Activated T-cell treated with anti-CD3 and anti-CD28 coated beads for 48 hours (primary cell): ENCODE measurements at regions not wholly inside any gene's neighbourhood (a gene's known extent, or its start where the extent isn't known, plus 50 kb on each side); places are given as distances from the start of the nearest gene placed in this dataset.
"Not testable (repeated sequence)": the region's sequence is repeated elsewhere in the genome, so short reads cannot be mapped to it uniquely, and the experiment has no call there.

Source experiments
- DNase-seq: peaks from one replicate; pipeline ENCODE4 v3.0.0-alpha.2; 2020; ENCODE audit warnings: low read depth

- DNase-seq = not testable (repeated sequence)
These were observed 286.2 kb upstream of the C1QTNF3 start for GRCh38 chr5:34329201-34329600.

GRCh38 chr5:34329611-34330108 lies 286.6 kb upstream of the C1QTNF3 start:
- DNase-seq = not testable (repeated sequence)

DNA sequence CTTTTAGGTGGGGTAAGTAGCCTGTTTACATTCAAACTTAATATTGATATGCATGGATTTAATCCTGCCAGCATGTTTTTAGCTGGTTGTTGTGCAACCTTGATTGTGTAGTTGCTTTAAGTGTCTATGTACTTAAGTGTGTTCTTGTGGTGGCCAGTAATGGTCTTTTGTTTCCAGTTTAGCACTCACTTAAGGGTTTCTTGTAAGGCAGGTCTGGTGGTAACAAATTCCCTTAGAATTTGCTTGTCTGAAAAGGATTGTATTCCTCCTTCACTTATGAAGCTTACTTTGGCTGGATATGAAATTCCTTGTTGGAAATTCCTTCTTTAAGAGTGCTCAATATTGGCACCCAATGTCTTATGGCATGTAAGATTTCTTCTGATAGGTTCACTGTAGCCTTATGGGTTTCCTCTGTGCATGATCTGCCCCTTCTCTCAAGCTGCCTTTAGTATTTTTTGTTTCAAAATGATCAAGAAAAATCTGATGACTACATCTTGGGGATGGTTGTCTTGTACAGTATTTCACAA lies 289.0 kb upstream of the C1QTNF3 start:
- not testable (repeated sequence) for DNase-seq

DNA sequence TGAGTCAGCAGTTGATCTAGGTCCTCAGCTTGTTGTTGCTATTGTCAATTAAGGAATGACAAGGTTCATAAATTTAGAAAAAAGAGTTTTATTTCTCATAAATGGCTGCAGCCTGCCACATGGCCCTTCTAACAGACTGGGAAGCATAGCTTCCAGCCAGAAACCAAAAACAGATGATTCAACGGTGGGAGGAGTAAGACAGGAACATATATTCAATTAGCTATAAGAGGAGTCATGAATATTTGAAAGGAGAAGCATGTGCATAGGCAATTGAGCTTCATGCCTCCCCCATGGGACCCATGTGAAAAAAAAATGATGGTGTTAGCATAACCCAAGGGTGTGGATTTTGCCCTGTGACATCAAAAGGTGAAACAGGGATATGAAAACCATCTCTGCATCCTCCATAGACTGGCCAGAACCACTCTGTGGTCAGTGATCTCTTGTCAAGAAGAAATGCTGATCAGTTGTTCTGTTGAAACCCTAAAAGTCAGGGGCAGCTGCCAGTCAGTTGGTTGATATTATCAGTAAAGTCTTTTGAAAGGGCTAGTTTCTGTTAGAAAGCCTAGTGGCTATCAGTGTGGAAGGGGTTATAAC lies 296.5 kb upstream of the C1QTNF3 start:
- not testable (repeated sequence) for DNase-seq

DNA sequence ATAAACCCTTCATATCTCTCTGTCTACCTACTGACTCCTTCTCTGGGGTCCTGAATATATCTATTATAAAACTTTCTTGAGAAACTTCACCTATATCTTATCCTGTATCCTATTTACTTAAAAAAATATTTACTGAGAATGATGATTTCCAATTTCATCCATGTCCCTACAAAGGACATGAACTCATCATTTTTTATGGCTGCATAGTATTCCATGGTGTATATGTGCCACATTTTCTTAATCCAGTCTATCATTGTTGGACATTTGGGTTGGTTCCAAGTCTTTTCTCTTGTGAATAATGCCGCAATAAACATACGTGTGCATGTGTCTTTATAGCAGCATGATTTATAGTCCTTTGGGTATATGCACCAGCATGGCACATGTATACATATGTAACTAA lies 301.7 kb upstream of the RAI14 start:
- not testable (repeated sequence) for DNase-seq

GRCh38 chr5:34371417-34371816 lies 284.7 kb upstream of the RAI14 start:
- not testable (repeated sequence) for DNase-seq

- not testable (repeated sequence) for DNase-seq
These were observed 284.3 kb upstream of the RAI14 start for GRCh38 chr5:34371817-34372216.

DNA sequence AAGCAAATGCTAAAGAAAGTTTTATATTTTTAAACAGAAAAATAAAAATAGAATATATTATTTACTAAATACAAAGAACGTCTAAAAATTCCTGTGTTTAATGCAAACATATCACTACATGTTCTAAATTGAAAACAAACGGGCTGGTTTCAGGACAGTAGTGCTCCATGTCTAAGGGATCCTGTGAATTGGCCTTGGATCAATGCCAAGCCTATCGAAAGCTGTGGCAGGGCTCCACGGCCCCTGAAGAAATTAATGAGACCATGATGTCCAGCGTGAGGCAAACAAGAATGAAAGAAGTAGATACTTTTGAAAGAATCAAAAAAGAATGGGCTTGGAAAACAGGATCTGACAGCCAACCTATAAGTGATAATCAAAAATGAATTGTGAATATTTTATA lies 283.4 kb upstream of the RAI14 start:
- DNase-seq = not testable (repeated sequence)

DNA sequence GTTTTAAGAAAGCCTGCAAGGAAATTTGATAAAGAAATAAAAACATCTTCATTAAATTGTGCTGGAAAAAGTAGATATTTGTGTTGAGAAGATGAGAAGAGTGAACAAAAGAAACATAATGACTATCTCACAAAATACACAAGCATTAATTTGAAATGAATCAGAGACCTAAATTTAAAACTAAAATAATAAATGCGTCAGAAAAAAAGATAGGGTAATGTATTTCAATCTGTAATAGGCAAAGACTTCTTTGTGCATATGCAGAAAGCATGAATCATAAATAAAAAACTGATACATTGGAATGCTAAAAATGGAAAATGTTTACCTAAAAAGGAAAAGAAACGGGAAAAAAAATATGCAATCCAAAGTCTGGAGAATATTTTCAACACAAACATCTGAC lies 278.5 kb upstream of the RAI14 start:
- DNase-seq = not testable (repeated sequence)

DNA sequence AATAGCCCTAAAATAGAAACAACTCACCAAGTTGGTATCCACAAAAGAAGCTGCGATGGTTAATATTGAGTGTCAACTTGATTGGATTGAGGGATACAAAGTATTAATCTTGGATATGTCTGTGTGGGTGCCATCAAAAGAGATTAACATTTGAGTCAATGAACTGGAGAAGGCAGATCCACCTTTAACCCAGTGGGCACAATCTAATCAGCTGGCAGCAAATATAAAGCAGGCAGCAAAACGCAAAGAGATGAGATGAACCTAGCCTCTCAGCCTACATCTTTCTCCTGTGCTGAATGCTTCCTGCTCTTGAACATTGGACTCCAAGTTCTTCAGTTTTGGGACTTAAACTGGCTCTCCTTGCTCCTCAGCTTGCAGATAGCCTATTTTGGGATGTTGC lies 277.6 kb upstream of the RAI14 start:
- DNase-seq = not testable (repeated sequence)

- not testable (repeated sequence) for DNase-seq
These were observed 267.4 kb upstream of the RAI14 start for GRCh38 chr5:34388754-34389153.

GRCh38 chr5:34409373-34409772 lies 246.8 kb upstream of the RAI14 start:
- DNase-seq = no peak

- DNase-seq = no peak
These were observed 245.6 kb upstream of the RAI14 start for GRCh38 chr5:34410411-34411139.

DNA sequence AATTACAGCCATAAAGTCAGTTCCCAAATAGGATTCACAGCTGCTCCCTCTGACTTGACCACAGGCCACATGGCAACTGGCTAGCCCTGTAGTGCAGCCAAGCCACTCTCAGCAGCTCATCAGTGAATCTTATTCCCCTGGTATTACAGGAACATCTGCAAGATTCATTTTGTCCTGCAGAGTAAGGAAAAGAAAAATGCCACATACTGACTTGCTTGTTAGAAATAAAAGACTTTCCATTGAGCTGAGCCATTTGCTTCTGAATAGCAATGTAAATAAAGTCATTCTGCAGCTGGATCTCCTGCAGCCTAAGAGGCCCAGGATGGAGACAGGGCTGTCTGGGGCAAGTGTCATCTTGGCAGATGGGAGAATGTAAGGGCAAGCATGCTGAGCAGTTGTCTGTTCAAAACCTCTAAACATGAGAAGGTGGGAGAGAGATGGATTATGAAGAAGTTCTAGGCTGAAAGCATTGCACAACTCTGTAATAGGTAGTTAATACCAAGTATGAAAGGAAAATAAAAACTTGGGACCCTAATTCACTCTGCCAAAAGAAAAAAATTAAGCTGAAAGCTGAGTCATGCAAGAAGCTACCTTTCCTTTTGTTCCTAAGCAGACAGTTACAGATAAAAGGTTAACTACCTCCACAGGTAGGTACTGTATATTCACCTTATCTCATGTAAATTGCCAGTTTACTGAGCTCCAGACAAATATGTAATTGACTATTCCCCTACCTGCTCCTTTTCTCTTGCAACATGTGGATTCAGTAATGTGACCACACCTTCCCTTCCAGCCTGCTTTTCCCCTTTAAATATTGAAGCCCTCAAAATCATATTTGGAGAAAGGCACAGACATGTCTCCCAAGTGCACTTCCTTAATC lies 244.4 kb upstream of the RAI14 start:
- DNase-seq = no peak

DNA sequence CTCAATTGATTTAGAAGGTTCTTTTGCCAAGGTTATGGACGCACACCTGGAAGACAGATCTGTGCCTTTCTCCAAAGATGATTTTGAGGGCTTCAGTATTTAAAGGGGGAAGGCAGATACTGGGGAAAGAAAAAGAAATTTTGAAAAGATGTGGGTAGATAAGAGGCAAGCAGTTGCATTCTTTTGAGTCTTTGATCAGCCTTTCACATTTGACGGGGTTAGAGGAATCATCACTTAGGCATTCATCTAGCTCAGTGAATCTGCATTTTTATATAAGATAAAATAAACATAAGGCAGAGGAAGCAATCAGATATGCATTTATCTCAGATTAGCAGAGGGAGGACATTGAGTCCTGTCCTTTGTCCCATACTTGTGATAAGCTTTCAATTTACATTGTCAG lies 243.4 kb upstream of the RAI14 start:
- no peak for DNase-seq

DNA sequence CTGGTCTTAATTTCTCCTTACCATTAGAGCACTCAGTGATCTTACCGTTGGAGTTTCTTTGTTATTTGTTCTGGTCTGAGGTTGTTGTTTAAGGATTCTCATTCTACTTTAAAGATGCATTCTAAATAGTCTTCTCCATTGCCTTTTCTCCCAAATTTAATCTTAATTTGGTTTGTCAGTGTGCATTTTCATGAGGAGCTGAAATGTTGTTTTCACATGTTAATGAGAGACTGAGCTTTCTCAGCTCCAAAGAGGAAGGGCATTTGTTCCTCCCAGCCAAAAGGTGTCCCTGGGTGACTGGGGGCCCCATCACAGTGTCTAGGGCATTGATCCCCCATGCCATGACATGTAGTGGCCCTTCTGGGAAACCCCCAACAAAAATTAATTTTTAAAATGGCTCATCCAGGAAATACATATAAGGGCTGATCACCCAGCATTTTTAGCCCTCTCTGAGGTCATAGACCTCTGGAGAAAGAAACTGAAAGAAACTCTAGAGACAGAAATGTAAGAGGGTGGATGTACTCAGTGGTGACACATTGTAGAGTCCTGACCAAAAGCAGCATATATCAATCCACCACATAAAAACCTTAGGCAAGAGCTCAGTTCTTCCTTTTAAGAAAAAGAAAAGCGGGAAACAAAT lies 240.4 kb upstream of the RAI14 start:
- DNase-seq = no peak

DNA sequence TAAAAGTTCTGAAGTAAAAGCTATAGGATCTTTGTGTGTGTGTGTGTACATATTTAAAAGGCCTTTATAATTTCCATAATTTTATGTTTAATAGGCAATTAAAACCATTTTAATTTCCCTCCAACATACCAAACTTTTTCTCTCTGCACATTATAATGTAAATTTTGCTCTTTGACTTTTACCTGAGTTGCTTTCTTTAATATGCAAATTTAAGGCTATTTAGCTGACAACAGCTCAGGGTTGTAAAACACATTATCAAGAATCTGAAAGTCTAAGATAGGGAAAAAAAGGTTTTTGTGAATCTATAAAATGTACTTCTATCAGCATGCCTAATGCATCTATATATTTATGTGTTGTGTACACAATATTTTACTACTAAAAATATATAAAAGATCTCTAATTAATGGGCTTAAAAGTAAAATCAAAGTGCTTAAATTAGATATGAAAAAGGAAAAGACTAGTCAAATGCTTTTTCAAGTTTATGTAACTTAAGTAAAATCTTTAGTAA lies 239.6 kb upstream of the RAI14 start:
- DNase-seq = no peak

DNA sequence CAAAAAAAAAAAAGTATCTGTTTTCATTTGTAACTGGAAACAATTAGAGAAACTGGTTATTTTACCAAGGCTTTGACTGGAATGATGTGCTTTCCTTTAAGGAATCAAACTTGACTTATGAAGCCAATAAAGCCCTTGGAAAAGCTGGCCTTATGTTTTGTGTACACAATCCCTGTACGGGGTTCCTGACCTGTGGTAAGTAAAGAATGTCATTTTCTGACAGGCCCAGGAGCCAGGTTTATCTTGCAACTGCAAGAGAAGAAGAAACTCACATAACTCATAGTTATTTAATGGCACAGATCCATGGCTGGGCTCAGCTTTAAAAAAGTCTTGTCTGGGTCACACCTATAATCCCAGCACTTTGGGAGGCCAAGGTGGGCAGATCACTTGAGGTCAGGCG lies 235.9 kb upstream of the RAI14 start:
- not testable (repeated sequence) for DNase-seq

DNA sequence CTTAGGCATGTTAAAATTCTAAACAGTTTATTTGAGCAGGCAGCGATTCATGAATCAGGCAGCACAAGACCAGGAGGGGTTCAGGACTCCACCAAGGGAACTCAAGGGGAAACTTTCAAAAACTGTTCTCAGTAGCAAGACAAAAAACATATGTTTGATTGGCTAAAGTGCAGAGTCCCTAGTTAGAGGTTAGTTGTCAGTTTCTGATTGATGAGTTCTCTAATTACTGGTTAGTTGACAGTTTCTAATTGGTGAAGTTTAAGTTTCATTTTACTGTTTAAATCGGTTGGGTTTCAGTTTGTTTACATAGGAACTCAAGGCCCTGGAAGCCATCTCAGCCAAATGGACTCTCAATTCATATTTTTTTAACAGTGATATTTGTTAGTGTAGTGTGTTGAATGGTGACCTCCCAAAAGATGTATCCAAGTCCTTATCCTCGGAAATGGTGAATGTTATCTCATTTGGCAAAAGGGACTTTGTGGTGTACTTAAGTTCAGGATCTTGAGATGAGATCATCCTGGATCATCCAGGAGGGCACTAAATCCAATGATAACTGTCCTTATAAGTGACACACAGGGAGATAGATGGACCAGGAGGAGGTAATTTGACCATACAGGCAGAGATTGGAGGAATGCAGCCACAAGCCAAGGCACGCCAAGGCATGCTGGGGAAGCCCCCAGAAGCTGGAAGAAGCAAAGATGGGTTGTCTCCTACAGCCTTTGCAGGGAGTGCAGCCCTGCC lies 219.2 kb upstream of the RAI14 start:
- DNase-seq = no peak

DNA sequence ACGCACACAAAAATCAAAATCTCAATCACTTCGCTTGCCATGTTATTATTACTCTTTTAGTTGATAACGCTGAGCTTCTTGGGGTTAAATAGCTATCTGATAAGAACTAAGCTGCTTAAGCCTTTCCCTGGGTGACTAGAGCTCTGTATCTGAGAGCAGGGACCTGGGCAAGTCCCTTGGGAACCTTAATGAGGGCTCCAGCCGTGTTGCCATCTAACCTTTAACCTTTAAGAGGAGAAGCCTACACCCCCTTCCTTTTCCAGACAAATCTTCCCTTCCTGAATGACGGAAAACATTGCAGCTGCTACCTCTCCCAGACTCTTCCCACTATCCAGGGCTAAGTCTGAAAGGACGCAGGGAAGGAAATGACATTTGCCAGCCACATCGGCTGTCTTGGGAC lies 216.5 kb upstream of the RAI14 start:
- DNase-seq = no peak

DNA sequence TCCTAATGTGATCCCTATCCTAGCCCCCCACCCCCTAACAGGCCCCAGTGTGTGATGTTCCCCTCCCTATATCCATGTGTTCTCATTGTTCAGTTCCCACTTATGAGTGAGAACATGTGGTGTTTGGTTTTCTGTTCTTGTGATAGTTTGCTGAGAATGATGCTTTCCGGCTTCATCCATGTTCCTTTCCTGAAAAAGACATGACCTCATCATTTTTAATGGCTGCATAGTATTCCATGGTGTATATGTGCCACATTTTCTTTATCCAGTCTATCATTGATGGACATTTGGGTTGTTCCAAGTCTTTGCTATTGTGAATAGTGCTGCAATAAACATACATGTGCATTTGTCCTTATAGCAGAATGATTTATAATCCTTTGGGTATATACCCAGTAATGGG lies 214.4 kb upstream of the RAI14 start:
- DNase-seq = not testable (repeated sequence)
